Memory B cell (primary cell): ENCODE measurements at regions not wholly inside any gene's neighbourhood (a gene's known extent, or its start where the extent isn't known, plus 50 kb on each side); places are given as distances from the start of the nearest gene placed in this dataset.

Source experiments
- ATAC-seq: fragments of 150-1000 bp; cut with Tn5 transposase; 2 replicates; pipeline ENCODE4 v1.10.0; 2021; ENCODE audit warnings: low read depth, mild to moderate bottlenecking, moderate library complexity
- DNase-seq, 2 donors: peaks; one replicate each; pipeline ENCODE4 v3.0.0; 2022; ENCODE audit warnings: low spot score in 2 of 2
- H3K27ac Mint-ChIP-seq: one replicate; pipeline ENCODE4 v1.8.0; 2022; ENCODE audit warnings: mild to moderate bottlenecking, moderate library complexity, mixed read lengths
- H3K27me3 Mint-ChIP-seq: one replicate; pipeline ENCODE4 v1.8.0; 2022; ENCODE audit warnings: mixed read lengths
- H3K36me3 Mint-ChIP-seq: one replicate; pipeline ENCODE4 v1.8.0; 2022; ENCODE audit warnings: mild to moderate bottlenecking, mixed read lengths
- H3K4me1 Mint-ChIP-seq: one replicate; pipeline ENCODE4 v1.8.0; 2022; ENCODE audit warnings: mixed read lengths
- H3K4me3 Mint-ChIP-seq: one replicate; pipeline ENCODE4 v1.8.0; 2022; ENCODE audit warnings: mild to moderate bottlenecking, moderate library complexity, mixed read lengths
- H3K9me3 Mint-ChIP-seq: one replicate; pipeline ENCODE4 v1.8.0; 2022; ENCODE audit warnings: mixed read lengths

DNA sequence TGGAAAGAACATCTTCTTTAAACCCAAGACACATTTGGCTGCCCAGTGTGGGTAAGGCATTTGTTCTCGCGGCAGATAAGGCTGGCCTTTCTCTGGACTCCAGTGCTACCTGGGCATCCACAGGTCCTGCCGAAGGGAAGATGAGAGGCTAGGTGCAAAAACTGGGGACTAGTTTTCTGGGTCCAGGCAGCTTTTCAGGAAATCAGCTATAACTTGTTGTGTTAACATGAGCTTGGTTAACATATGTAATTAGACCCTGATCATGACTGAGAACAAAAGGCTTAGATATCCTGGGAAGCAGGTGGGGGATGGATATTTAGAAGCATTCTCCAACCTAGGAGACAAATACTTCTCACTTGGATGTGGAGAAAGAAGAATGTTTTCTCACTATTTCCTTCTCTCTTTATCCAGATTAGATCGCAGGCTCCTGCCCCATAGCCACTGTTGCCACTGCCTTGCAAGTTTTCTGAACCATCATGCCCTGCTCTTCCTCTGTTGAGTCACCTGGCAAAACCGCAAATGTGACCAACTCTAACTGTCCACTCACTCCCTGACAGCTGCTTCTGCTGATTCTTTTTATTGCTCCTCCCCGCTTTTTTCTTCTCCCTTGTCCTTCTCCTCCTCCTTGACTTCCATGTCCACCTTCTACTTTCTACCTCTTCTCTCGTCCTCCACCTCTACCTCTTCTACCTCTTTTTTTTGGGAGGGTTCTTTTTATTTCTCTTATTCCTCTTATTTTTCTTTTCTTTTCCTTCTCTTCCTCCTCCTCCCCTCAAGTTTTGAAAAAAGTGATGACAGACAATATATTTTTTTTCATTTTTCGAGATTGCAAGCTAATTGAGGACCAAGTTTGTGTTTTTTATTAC, 258.1 kb downstream of the UTRN start:
- H3K4me3 Mint-ChIP-seq, result no peak overlapping the region
- peak overlapping the region; percentile 16 for H3K27ac Mint-ChIP-seq
- DNase-seq, result no peak
- no peaks in the 10 kb centered on the region for H3K4me1 Mint-ChIP-seq
- H3K27me3 Mint-ChIP-seq, result no peaks in the 10 kb centered on the region
- ATAC-seq, result no peak
- peaks cover 54% of the 10 kb centered on the region for H3K36me3 Mint-ChIP-seq
- H3K9me3 Mint-ChIP-seq, result no peaks in the 10 kb centered on the region

DNA sequence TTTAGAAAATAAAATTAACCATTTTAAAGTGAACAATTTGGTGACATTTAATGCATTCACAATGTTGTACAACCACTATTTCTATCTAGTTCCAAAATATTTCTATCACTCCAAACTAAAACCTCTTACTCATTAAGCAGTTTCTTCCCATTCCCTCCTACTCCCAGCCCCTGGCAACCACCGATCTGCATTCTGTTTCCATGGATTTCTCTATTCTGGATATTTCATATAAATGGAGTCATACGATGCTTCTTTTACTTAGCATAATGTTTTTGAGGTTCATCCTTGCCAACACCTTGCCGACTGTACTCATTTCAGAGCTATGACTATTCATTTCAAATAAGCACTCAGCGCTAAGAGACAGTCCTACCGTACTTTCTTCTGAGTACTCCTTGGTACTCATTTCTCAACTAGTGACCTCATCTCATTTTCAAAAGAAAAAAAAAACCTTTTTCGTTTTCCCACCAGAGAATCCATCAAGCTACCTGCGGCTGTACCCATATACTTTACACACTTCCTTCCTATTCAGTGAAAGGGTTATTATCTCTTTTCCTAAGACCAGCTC, 259.2 kb downstream of the UTRN start:
- Mint-ChIP-seq H3K4me3 (no peak overlapping the region), H3K36me3 (peaks cover 58% of the 10 kb centered on the region), H3K27me3 (no peaks in the 10 kb centered on the region), H3K4me1 (no peaks in the 10 kb centered on the region), H3K9me3 (no peaks in the 10 kb centered on the region), H3K27ac (peak overlapping the region; percentile 2)
- ATAC-seq (no peak), DNase-seq (no peak)

DNA sequence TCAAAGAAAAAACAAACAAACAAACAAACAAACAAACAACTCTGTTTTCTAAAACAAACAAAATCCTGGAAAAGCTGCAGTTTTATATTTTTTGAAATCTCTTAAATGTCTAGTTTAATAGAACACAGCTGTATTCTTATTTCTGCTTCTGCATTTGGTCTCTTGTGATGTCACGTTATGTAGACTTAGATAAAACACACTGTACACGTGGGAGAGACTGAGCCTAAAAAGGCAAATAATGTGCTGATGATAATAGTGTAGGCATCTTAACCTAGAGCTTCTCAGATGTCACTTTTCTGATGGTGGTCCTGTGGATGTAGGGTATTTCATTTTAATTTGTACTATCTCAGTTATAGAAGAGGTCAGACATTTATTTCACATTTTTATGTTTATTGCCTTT, 261.7 kb downstream of the UTRN start:
- Mint-ChIP-seq H3K27me3 (no peaks in the 10 kb centered on the region), H3K36me3 (peaks cover 61% of the 10 kb centered on the region), H3K4me3 (no peak overlapping the region), H3K9me3 (peaks cover 2% of the 10 kb centered on the region), H3K27ac (no peak overlapping the region), H3K4me1 (no peaks in the 10 kb centered on the region)
- DNase-seq, result no peak
- no peak for ATAC-seq

DNA sequence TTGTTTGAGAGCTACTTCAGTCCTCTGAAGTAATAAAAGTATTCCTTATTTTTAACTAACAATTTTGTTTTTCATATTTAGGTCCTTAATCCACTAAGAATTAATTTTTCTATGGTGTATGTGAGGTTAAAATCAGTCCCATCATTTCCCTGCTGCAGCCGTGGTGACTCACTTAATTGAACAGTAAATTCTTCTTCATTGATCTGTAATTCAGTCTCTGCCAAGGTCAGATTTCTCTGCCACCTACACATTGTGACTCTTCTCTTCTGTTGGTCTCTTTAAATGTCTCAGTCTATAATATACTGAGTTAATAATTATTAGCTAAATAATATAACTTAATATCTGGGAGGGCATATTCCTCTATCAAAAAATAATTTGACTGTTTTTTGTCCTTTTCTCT, 262.3 kb downstream of the UTRN start:
- Mint-ChIP-seq H3K27me3 (no peaks in the 10 kb centered on the region), H3K36me3 (peaks cover 59% of the 10 kb centered on the region), H3K27ac (peak overlapping the region; percentile 49), H3K4me1 (no peaks in the 10 kb centered on the region), H3K4me3 (no peak overlapping the region), H3K9me3 (peaks cover 2% of the 10 kb centered on the region)
- no peak for DNase-seq
- no peak for ATAC-seq

DNA sequence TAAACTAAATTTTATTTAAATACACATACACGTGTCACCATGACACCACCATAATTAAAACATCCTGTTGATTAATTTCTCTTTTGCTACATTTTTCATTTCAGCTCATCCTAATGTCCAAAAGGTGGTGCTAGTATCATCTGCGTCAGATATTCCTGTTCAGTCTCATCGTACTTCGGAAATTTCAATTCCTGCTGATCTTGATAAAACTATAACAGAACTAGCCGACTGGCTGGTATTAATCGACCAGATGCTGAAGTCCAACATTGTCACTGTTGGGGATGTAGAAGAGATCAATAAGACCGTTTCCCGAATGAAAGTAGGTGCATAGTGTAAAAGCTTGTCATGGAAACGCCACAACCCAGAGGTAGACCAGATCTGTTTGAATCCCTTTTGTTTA, 263.4 kb downstream of the UTRN start:
- Mint-ChIP-seq H3K4me1 (no peaks in the 10 kb centered on the region), H3K9me3 (peaks cover 2% of the 10 kb centered on the region), H3K27me3 (no peaks in the 10 kb centered on the region), H3K4me3 (no peak overlapping the region), H3K27ac (no peak overlapping the region), H3K36me3 (peaks cover 57% of the 10 kb centered on the region)
- DNase-seq, result no peak
- no peak for ATAC-seq

DNA sequence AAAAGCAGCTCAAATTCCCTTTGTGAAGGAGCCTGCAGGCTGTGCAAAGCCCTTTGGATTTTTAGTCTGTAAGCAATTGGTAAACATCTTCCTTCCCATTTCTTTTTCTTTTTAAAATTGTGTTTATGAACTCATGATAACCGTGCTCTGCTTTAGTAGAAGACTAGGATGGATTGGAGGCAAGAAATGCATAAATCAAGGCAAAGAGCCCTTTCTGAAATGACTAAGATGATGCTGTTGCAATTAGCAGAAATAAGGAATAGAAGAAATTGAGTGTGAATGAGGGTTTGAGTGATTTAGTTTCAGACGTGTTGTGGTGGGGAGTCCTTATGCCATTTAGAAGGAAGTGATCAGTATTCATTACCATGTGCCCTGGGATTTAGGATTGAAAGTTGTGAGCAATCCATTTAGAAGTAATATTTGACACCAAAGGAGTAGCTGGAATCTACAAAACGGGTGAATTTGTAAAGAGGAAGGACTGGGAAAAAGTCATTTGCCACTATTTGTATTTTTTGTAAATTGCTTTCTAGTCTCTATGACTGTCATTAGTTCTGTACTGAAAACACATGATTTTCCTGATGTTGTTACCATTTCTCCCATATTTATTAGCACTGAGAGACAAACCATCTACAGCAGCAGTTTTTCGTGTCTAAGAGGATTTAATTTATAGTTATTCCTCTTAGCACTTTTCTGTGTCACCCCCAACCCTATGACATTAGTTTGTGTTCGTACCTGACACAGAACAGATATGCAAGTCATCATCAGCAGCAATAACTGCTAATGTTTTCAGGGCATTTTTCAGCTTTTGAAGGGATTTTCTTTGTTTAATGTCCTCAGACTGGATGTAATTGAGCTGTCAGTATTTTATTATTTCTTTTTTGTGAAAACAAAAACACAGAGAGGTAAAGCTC, 265.0 kb downstream of the UTRN start:
- Mint-ChIP-seq H3K27me3 (no peaks in the 10 kb centered on the region), H3K4me3 (no peak overlapping the region), H3K36me3 (peaks cover 52% of the 10 kb centered on the region), H3K4me1 (no peaks in the 10 kb centered on the region), H3K27ac (peak overlapping the region; percentile 65), H3K9me3 (peaks cover 2% of the 10 kb centered on the region)
- no peak for DNase-seq
- no peak for ATAC-seq

DNA sequence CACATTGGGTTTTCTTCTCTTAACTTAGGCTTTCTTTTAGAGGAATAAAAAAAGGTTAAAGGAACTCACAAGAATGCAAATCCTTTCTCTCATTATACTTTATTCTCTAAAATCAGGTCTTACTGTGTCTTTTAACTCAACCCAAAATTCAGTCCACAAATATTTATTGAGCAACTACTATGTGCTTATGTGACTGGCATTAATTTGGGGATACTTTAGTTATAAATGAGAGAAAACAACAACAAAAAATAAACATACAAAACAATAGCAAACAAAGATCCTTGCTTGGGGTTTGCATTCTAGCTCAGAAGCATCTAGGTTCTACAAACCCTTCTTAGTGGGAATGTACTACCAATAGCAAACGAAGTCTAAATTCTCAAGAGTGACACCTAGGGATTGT, 266.2 kb downstream of the UTRN start:
- H3K4me3 Mint-ChIP-seq, result no peak overlapping the region
- H3K27ac Mint-ChIP-seq, result no peak overlapping the region
- no peaks in the 10 kb centered on the region for H3K27me3 Mint-ChIP-seq
- H3K9me3 Mint-ChIP-seq, result peaks cover 2% of the 10 kb centered on the region
- H3K36me3 Mint-ChIP-seq, result peaks cover 52% of the 10 kb centered on the region
- H3K4me1 Mint-ChIP-seq, result no peaks in the 10 kb centered on the region
- DNase-seq, result no peak
- no peak for ATAC-seq

DNA sequence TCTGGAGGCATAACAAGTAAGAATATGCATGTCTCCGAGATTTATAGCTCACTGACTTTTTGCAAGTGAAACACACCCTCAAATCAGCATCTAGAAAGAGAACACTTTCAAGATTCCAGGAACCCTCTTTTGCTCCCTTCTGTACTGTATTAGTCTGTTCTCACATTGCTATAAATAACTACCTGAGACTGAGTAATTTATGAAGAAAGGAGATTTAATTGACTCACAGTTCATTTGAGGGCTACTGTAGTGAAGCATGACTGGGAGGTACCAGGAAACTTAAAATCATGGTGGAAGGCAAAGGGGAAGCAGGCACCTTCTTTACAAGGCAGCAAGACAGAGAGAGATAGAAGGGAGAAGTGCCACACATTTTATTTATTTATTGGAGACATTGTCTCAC, 269.9 kb downstream of the UTRN start:
- Mint-ChIP-seq H3K36me3 (peaks cover 53% of the 10 kb centered on the region), H3K9me3 (peaks cover under 1% of the 10 kb centered on the region), H3K27me3 (no peaks in the 10 kb centered on the region), H3K27ac (no peak overlapping the region), H3K4me1 (no peaks in the 10 kb centered on the region), H3K4me3 (no peak overlapping the region)
- DNase-seq (no peak), ATAC-seq (no peak)

DNA sequence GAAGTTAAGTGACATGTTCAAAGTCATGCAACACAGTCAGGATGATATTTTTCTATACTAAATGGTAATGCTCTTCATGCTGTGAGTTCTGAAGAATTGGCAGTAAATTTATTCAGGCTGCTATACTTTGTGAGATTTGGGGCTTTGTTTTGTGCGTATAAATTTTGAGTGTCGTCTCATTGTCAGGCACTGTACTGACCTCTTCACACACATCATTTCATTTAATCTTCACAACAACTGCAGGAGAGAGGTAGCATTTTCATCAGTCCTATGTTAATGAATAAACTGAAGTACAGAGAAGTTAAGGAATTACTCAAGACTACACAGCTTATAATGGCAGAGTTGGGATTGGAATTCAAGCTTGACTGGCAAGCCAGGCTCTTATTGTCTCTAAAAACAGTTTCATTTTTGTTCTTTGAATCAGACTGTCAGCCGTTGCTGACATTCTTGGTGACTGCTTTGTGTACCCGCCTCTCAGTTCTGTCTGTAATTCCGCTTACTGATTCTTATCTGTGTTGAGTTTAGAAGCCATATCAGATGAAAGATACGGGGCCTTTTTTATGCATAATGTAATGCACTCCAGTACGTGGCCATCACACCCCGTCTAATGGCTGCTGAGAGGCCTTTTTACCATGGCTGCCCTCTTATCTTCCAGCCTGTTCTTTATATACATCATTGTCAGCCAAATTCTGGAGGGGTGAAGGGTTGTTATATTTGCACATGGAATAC, 274.9 kb downstream of the UTRN start:
- Mint-ChIP-seq H3K4me3 (no peak overlapping the region), H3K9me3 (no peaks in the 10 kb centered on the region), H3K27me3 (no peaks in the 10 kb centered on the region), H3K27ac (no peak overlapping the region), H3K4me1 (no peaks in the 10 kb centered on the region), H3K36me3 (peaks cover 40% of the 10 kb centered on the region)
- no peak for ATAC-seq
- no peak for DNase-seq

DNA sequence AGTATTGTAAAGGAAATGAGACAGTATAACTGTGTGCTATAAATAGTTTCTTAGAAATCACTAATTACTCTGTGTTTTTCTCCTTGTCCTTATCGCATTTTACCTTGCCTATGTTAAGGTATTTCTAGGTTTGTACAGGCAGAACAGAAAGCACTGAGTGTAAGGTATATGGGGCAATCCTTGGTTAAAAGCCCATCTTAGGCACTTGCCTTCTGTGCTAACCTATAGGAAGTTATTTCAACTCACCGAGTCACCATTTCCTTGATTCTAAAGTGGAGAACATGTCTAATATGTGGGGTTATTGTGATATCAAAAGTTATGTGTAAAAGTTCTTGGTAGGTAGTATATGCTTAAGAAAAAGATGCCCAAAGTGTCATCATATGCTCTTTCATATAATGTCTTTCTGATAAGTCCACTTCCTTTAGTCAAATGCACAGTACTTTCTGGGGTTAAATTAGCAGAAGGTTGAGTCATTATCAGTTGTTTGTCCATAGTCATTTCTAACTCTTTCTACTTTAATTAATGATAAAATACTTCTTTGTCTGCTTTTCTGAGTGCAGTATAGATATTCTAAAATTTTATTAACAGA, 276.4 kb downstream of the UTRN start:
- ATAC-seq, result no peak
- H3K4me3 Mint-ChIP-seq, result no peak overlapping the region
- H3K9me3 Mint-ChIP-seq, result no peaks in the 10 kb centered on the region
- DNase-seq, result no peak
- H3K27me3 Mint-ChIP-seq, result no peaks in the 10 kb centered on the region
- H3K27ac Mint-ChIP-seq, result no peak overlapping the region
- peaks cover 32% of the 10 kb centered on the region for H3K36me3 Mint-ChIP-seq
- no peaks in the 10 kb centered on the region for H3K4me1 Mint-ChIP-seq

DNA sequence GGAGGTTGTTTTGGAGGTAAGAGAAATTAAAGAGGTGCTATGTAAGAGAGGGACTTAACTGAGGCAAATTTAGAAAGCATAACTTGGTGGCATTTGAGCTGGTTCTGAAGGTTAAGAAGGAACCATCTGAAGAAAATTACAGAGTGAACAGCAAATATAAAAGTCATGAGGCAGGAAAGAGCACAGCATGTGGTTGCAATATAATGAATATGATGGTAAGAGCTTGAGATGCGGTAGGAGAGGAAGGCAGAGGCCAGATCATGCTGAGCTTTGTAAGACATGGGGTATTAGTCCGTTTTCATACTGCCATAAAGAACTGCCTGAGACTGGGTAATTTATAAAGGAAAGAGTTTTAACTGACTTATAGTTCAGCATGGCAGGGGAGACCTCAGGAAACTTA, 279.1 kb downstream of the UTRN start:
- no peaks in the 10 kb centered on the region for H3K4me1 Mint-ChIP-seq
- H3K4me3 Mint-ChIP-seq, result no peak overlapping the region
- DNase-seq (no peak), ATAC-seq (no peak)
- H3K36me3 Mint-ChIP-seq, result peaks cover 24% of the 10 kb centered on the region
- no peaks in the 10 kb centered on the region for H3K9me3 Mint-ChIP-seq
- H3K27ac Mint-ChIP-seq, result no peak overlapping the region
- H3K27me3 Mint-ChIP-seq, result no peaks in the 10 kb centered on the region

DNA sequence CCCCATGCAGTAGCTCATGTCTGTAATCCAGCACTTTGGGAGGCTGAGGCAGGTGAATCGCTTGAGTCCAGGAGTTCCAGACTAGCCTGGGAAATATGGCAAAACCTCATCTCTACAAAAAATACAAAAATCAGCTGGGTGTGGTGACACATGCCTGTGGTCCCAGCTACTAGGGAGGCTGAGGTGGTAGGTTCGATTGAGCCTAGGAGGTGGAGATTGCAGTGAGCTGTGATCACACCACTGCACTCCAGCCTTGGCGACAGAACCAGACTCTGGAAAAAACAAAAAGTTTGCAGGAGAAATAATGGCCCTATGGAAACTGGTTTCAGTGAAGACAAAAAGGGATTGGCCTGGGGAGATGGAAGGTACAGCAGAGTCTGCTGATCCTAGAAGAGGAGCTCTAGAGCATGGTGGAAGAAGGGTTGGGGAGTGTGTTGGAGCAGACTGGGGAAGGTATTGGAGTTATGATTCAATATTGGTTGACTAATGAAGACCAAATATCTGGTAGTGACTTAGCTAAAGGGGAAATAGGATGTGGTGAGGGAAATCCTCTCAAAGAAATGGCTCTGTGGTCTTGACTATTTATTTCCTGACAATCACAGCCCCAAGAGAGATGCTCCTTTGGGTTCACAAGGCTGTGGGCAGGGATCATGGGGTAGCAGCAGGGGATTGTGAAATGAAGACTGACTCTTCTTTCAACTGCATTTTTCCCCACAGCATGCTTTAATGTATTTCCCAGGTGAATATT, 281.9 kb downstream of the UTRN start:
- peaks cover 3% of the 10 kb centered on the region for H3K9me3 Mint-ChIP-seq
- H3K27ac Mint-ChIP-seq, result no peak overlapping the region
- H3K4me1 Mint-ChIP-seq, result no peaks in the 10 kb centered on the region
- H3K27me3 Mint-ChIP-seq, result no peaks in the 10 kb centered on the region
- no peak overlapping the region for H3K4me3 Mint-ChIP-seq
- H3K36me3 Mint-ChIP-seq, result peaks cover 28% of the 10 kb centered on the region
- DNase-seq (no peak), ATAC-seq (no peak)

DNA sequence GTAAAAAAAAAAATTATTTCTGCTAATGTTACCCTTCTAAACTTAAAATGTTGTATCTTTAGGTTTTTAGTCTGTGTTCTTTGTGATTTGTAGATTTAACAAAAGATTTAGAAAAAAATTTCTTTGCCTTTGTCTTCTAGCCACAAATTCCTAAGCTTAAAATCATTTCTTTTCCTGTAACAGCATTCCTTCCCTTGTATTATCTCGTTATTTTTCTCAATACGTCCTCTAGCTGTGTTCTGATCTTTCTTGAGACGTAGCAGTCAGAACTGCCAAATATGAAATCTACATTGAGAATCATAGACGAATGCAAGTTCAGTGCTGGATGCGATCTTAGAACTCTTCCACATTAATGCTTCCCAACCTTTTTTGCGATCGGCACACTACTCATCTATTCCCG, 283.1 kb downstream of the UTRN start:
- DNase-seq (no peak), ATAC-seq (no peak)
- H3K27me3 Mint-ChIP-seq, result no peaks in the 10 kb centered on the region
- H3K4me1 Mint-ChIP-seq, result no peaks in the 10 kb centered on the region
- no peak overlapping the region for H3K4me3 Mint-ChIP-seq
- no peak overlapping the region for H3K27ac Mint-ChIP-seq
- peaks cover 31% of the 10 kb centered on the region for H3K36me3 Mint-ChIP-seq
- H3K9me3 Mint-ChIP-seq, result peaks cover 6% of the 10 kb centered on the region
